NB4 (cell line): ENCODE measurements at regions not wholly inside any gene's neighbourhood (a gene's known extent, or its start where the extent isn't known, plus 50 kb on each side); places are given as distances from the start of the nearest gene placed in this dataset.

Experiments
- CTCF ChIP-seq: IDR thresholded peaks from one replicate; pipeline ENCODE4 v1.5.1; 2012; ENCODE audit warnings: low read depth, low read length
- MAX ChIP-seq: IDR thresholded peaks from 2 replicates; pipeline ENCODE4 v1.6.1; 2011; ENCODE audit warnings: low read depth, low read length
- MYC ChIP-seq: IDR thresholded peaks from 2 replicates; pipeline ENCODE4 v1.6.1; 2011; ENCODE audit warnings: low read depth, low read length
- POLR2A ChIP-seq: IDR thresholded peaks from 2 replicates; pipeline ENCODE4 v1.6.1; 2011; ENCODE audit warnings: mild to moderate bottlenecking; ENCODE audit not compliant: insufficient read length; ENCODE audit errors: extremely low read depth

GRCh38 chr5:106876298-106876622 lies 794.5 kb downstream of the EFNA5 start:
- no peak for TF ChIP-seq CTCF
- TF ChIP-seq POLR2A = no peak
- no peak for TF ChIP-seq MAX
- no peak for TF ChIP-seq MYC
